Activated CD8-positive, alpha-beta memory T cell treated with anti-CD3 and anti-CD28 coated beads for 4 hours (primary cell): ENCODE measurements at regions not wholly inside any gene's neighbourhood (a gene's known extent, or its start where the extent isn't known, plus 50 kb on each side); places are given as distances from the start of the nearest gene placed in this dataset.

Experiments
- DNase-seq, 2 donors: peaks; one replicate each; pipeline ENCODE4 v3.0.0-alpha.2; 2020; ENCODE audit warnings: low read depth in 2 of 2

DNA sequence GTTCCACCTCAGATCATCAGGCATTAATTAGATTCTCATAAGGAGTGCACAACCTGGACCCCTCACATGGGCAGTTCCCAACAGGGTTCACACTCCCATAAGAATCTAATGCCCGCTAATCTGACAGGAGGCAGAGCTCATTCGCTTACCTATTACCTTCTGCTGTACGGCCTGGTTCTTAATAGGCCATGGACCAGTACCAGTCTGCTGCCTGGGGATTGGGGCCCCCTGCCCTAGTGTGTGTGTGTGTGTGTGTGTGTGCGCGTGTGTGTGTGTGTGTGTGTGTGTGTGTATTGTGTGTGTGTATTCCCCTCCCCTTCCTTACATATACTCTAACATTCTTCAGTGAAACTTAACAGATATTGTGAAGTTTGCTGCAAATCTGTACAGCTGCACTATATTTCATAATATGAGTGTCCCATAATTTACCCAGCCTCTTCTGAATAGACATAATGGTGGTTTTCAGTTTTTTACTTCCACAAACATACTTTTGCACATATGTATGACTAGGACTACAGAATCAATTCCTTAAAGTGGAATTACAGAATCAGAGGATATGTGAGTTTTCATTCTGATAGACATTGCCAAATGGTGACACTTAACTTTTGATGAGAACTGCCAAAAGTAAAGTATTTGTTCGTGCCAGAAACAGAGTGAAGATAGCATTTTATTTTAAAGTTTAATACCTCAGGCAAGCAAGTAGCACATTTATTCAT, 205.2 kb upstream of the EEA1 start:
- DNase-seq: no peak

DNA sequence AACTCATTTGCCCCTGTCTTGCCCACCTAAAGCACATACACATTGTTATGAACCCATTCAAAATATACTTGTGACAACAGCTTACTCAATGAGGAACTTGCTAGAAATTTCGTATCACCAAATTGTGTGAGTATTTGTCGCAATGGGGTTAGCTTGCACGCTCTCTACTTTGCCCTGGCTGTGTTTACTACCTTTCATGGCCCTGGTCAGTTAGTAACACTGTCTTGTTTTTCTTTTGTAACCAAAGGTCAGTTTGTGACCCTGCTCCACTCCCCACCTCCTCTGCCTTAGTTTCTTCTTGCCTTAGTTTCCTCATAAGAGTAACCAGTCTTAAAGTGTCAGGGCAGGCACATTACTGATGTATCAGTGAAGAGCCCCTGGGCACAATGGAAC, 205.8 kb upstream of the EEA1 start:
- no peak for DNase-seq

- DNase-seq: no peak
These were observed 206.5 kb upstream of the EEA1 start for GRCh38 chr12:93135286-93136239.

- DNase-seq: no peak
These were observed 207.4 kb upstream of the EEA1 start for GRCh38 chr12:93136253-93137055.

DNA sequence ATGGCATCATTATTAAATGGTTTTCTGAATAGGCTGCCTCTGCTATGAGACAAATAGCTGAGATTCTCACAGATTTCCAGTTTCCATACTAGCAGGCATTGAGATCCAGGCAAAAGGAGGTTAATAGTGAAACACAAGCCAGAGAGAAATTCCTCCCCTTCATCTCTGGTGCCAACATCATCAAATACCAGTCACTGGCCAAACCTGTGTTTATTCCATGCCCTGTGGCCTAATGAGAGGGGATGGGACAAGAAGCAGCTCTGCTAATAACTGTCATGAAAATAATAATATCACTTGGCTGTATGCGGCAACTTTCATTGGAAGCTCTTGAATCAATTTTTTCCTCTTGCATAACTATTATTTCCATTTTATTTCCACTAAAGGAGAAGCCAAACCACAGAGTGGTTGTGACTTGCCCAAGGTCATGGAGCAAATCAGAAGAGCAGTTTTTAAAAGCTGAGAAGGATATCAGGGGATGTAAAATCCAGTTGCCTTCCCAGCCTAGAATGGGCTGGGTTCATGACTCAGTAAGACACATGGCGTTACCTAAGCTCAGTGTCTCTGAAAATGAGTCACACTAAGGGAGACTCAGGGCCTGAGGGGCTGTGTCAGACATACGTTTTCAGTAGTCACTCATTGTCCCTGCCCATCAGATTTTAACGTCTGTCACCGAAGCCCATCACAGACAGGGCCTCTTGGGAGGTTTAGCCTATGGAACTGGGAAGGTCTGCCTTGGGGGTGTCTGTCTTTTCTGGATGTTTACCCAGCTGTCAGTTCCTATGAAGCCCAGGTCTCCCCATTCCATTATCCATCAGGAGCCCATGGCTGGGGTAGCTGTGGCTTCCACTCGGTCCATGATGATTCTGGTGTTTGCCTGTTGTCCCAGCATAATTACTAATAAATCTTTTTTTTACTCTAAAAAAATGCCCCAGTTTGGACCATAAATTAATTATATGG, 208.8 kb upstream of the EEA1 start:
- no peak for DNase-seq

DNA sequence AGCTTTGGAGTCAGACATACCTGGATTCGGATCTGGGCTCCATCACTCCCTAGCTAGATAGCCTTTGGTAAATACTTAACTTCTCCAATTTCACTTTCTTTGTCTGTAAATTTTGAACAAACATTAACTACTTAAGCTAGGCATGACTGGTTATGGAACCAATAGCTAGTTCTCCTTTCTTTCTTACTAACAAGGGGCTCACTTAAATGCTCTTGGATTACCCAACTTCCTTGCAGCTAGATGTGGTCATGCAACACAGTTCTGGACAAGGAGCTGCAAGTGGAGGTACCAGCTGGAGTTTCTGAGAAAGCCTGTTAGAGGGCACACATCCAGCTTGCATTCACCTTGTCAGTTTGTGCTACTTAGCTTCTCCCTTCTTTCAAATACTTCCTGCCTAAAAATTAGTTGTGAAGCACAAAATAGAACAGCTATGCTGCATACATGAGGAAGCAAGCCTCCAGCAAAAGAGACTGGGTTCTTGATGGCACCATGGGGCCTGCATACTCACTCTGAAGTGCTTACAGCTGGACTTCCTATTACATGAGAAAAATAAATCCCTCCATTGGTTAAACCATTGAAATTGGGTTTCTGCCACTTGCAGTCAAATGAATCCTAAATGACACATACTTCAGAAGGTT, 210.1 kb upstream of the EEA1 start:
- no peak for DNase-seq

GRCh38 chr12:93140325-93140724, 211.2 kb upstream of the EEA1 start:
- DNase-seq: no peak

DNA sequence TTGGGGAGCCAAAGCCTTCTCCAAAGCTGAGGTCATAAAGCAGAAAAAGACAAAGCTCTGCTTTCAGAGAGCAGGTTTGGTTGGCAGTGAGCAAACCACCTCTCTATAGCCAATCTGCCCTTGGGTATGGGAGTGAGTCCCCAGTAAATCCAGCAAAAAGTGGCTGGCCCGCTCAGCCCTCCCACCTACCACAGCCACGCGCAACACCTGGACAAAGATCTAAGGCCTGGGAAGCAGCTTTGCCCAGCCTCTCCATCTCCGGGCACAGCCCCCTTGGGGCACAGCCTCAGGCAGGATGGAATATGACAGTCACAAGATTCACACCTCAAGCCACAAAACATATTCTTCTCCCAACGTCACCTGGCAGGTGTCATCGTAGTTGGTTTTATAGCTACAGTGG, 211.7 kb upstream of the EEA1 start:
- DNase-seq: no peak

DNA sequence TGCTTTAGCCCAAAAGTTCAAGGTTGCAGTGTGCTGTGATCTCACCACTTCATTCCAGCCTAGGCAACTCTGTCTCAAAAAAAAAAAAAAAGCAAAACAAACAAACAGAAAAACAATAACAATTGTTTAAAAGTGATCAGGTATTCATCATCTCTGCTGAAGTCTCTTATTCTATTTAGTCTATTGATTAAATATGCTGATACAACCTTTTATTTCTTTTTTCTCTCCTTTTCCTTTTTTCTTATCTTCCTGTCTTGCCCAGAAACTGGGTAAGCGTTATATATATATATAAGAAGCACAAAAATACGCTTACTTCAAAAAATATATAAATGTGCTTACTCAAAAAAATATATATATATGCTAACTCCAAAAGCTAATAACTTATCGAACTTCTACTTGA, 213.8 kb upstream of the EEA1 start:
- no peak for DNase-seq

DNA sequence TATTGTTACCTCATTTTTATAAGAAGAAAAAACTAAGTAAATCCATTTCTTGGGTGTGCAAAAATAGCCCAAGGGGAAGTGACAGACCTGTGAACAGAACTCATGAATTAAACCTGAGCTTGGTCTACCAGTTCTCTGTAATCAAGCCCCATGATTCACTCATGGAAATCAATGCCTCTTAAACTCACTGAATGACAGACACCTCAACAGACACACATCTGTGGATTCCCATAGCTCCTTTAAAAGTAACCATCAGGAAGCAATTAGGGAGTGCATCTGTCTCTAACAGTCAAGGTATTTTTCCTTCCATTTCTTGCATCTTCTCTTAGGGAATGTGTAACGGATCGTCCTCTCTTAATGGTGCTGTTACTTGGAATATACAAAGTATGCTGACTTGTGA, 215.0 kb upstream of the EEA1 start:
- no peak for DNase-seq

DNA sequence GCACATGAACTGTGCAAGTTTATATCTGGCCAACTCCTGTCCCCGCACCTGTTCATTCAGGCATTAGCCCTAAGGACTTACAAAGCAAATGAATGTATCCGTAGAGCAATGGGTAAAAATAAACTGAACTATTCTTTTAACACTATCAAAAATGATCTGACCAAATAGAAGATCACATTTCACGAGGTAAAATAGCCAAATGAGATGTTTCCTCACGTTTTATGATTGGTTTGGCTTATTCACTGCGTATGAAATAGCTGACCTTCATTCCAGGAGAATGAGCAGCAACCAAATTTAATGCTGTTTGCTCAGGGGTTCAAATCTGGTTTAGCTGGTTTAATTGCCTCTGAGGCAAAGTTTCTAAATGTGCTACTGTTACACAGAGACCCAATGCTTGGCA, 216.0 kb upstream of the EEA1 start:
- no peak for DNase-seq

GRCh38 chr12:93146263-93146939, 217.3 kb upstream of the EEA1 start:
- no peak for DNase-seq

DNA sequence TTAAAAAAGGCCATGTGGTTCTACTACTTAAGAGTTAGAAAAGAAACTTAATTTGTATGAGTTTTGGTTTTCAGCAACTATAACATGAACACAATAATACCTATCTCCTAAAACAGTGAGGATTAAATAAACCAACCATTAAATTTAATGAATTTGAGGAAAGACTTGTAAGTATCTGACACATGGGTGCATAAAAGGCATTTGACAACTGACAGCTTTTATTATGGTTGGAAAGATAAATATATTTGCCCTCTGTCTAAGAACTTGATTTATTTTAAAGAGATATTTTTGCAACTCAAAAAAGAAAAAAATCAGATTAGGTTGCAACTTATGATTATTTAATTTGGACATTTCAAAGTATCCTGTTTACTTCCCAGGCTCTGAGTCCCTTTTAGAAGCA, 217.9 kb upstream of the EEA1 start:
- DNase-seq: no peak

GRCh38 chr12:93148412-93148811, 219.3 kb upstream of the EEA1 start:
- no peak for DNase-seq

DNA sequence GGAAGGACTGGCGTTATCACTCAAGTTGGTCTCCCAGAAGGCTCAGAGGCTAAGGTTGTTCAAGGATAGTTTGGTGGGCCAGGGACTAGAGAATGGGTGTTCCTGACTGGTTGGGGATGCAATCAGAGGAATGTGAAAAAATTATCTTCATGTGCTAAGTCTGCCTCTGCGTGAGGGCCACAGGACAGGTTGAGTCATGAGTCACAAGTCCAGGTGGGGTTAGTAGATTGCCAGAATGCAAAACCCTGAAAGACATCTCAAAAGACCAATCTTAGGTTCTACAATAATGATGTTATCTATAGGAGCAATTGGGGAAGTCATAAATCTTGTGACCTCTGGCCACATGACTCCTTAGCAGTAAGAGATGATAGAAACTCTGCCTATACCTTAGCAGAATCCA, 220.1 kb upstream of the EEA1 start:
- DNase-seq: no peak

GRCh38 chr12:93151079-93151762, 222.1 kb upstream of the EEA1 start:
- no peak for DNase-seq

DNA sequence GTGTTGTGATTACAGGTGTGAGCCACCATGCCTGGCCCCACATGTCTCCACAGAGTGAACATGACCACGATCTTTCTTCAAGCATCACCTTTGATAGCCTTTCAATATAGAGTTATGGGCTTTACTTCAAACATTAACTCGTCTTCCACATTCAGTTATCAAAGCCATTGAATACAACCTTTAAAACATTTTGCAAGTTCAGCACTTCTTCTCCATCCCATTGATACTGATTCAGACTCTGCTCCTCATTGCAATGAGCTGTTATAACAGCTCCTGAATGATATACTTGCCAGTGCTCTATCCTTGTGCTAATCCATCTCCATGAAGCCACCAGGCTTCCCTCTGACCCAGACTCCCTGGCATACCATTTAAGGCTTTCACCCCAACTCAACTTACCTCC, 223.5 kb upstream of the EEA1 start:
- DNase-seq: no peak

- DNase-seq: no peak
These were observed 224.2 kb upstream of the EEA1 start for GRCh38 chr12:93153321-93153720.

GRCh38 chr12:93154096-93154728, 223.5 kb upstream of the NUDT4 start:
- DNase-seq: no peak
